ENCODE measurements at regions not wholly inside any gene's neighbourhood (a gene's known extent, or its start where the extent isn't known, plus 50 kb on each side); places are given as distances from the start of the nearest gene placed in this dataset.

DNA sequence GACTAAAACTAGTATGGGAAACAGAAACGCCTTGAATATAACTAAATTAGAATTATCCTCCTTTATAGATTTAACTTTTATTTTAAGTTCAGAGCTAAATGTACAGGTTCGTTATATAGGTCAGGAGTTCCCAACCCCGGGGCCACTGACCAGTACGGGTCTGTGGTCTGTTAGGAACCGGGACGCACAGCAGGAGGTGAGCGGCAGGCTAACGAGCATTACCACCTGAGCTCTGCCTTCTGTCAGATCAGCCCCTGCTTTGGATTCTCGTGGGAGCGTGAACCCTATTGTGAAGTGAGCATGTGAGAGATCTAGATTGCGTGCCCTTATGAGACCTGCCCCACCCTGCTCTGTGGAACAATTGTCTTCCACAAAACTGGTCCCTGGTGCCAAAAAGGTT lies 51.0 kb downstream of the FAT4 start:
- DNase-seq = no peak

DNA sequence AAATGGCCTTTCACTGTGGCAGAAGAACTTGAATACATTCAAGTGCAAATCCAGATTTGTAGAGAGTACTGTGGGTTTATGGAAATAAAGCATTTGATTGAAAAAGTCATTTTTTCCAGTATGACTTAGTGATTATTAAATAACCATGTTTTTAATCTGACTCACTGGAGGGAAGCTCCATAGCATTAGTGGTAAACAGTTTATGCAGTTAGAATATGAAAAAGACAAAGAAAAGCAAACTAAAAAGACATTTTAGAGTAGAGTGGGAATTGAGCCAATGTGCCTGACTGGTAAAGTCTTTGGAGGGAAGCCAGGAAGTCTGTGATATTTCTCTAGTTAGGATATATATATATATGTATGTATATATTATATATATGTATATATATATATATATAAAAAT lies 53.4 kb downstream of the FAT4 start:
- no peak for DNase-seq

DNA sequence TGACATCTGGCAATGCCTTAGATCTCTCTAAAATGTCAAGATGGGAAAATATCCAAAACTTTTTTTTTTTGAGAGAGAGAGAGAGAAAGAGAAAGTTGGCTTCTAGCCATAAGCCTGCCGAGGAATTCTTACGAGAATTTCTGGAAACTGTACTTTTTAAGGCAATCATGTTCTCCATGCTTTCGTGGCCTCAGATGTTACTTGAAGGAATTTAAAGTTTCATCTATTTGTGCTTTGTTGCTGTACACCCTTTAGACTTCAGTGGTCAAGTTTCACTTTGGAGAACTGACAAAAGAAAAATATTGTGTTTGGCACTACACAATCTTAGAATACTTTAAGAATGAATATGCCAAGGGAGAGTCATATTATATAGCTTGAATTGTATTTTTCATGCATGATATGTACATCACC lies 53.9 kb downstream of the FAT4 start:
- DNase-seq = no peak

DNA sequence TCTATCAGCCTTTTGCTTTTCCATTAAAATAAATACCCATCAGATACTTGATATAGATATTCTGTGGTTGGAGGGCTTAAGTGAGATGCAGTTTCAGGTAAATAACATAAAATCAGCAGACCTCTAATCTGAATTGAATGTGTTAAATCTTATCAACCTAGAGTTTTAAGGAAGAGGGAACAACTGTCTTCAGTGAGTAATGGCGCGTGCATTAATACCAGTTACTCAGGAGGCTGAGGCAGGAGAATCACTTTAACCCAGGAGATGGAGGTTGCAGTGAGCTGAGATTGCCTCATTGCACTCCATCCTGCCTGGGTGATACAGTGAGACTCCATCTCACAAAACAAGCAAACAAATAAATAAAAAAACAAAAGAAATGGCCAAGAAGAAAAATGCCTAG lies 54.3 kb downstream of the FAT4 start:
- no peak for DNase-seq

DNA sequence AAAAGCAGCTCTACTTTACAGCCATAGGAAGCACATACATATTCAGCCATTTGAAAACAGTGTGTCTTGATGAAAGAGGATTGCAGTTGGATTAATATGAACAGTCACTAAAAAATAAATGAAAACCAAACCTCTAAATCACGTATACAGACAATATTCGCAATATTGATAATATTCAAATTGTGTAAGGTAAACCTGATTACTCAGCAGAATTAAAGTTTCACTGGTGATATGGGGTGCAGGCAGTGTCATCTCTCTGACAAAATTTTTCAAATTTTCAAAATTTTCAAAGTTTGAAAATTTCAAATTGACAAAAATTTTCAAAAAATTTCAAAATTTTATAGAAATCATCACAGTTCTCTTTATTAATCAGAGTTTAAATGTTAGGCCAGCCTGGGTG lies 55.7 kb downstream of the FAT4 start:
- DNase-seq = no peak

DNA sequence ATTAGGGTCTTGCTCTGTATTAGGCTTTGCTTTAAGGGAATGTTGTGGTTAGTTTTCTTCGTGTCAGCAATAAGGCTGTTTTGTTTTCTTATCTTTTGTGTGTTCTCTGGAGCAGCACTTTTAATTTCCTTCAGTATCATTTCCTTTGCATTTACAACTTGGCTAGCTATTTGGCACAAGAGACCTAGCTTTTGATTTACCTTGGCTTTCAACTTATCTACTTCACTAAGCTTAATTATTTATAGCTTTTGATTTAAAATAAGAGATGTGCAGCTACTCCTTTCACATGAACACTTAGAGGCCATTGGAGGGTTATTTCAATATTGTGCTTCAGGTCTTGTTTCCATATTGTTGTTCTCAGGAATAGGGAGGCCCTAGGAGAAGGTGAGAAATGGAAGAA lies 68.2 kb downstream of the FAT4 start:
- no peak for DNase-seq

DNA sequence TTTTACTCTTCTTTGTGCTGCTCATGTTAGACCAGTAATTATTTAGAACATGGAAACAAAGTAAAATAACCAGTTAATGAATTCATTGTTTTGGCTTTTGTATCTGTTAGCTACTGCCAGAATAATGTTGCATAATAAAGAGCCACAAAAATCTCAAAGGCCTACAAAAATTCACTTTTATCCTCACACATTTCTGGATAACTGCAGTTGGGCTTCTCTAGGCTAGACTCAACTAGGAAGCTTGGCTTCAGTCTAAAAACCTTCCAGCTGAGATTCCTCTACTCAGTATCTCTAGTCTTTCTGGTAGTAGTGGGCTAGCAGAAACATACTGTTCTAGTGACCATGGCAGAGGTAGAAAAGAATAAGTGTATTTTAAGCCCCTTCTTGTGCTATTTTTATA lies 73.0 kb downstream of the FAT4 start:
- no peak for DNase-seq

DNA sequence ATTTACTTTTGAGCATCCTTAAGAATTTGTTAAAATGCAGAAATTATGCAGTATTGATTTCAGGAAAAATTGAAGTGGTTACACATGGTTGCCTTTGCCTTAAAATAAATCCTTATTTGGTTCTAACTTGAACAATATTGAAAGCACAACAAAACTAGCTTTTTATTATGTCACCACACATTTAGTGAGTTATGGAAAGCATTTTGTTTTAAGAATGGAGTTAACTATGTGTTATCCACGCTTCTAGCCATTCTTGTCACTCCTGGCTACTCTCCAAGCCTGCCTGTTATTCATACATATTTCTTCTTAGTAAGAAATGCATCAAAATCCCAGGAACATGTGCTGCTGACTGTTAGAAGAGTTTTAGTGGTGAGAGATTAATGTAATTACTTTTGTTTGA lies 73.9 kb downstream of the FAT4 start:
- DNase-seq = no peak

DNA sequence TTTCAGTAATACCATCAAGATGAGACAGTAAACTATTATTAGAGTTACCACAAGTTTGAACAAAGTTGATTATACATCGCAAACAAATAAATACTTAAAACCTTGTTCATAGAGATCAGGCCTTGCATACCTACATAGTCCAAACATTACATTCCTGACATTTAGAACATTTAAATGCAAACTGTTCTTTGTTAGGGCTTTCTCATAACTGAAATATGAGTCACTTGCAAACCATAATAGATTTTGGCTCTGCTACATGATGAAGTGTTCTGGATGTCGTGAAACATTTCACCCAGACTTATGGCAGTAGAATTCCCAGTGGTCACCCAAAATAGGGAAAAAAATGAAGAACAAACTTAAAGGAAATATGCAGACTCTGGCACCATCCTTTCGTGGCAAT lies 75.0 kb downstream of the FAT4 start:
- no peak for DNase-seq

DNA sequence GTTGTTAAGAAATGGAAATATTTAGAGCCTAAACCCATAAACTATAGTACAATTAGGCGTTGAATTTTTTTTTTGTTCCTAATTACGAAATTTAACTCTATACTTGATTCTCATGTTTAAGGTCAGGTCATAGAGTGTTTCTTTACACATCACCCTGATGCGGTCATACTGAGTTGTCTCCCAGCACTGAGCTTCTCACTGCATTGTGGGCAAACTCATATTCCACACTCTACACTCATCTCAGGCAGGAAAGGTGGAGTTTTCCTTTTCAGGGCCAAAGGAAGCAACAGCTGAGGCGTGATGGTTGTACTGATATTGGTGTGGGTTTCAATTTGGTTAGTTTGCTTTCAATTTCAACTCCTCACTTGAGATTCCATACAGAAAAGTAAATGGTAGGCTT lies 75.4 kb downstream of the FAT4 start:
- no peak for DNase-seq

DNA sequence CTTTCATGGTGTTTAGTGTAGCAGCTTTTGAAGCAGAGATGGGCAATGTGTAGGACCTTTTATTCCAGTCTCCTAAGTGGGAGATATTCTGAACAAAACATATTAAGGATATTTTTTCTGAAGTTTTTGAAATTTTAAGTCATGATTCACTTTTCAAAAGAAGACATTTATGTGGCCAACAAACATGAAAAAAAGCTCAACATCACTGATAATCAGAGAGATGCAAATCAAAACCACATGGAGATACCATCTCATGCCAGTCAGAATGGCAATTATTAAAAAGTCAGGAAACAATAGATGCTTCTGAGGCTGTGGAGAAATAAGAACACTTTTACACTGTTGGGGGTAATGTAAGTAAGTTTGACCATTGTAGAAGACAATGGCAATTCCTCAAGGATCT lies 76.0 kb downstream of the FAT4 start:
- no peak for DNase-seq

DNA sequence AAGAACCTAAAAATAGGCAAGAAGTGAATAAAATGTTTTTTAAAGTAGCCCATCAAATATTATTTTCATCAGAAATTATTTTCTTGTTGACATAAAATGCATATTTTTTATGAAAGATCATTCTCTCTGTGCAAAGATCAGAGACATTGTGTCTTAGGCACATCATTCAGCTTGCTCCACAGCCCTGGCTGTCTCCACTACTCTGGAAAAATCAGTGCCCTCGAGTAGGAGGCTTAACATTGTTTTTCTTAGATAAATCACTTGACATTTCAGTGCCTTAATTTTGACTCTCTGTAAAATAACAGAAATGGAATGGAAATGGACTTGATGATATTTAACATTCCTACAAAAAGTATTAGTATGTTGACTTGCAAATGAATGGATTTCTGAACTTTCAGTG lies 77.9 kb downstream of the FAT4 start:
- no peak for DNase-seq

DNA sequence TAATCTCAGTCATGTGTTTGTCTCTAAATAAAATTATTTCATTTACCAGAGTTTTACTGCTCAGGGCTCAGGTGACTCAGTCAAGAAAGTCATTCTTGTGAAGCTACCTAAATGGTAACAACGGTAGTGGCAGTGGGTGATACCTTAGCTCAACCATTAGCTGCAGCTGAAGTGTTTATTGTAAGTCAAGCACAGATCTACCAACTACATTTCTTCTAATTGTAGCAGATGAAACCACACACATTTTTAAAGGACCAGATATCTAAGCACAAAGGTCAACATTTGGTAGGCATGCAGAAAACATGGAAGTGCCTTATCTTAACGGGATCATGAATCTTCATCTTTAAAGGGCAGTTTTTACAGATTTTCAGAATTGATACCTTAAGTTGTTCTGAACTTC lies 79.1 kb downstream of the FAT4 start:
- DNase-seq = no peak

DNA sequence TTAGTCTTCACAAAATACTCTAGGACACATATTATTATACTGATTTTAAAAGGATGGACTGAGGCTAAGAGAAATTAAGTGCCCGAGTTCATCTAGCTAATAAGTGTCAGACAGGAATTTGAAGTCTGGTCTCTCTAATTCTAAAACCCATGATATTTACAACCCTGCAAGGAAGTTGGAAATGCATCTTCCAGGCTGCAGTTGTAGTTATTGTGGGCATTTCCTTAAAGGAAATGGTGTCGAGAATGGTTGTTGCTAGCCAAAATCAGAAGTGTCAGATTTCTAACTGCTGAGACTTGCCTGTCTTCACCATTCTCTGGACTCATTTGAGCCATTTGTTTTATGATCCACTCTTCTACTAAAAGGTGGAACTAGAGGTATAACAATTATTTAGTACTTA lies 82.5 kb downstream of the FAT4 start:
- no peak for DNase-seq

DNA sequence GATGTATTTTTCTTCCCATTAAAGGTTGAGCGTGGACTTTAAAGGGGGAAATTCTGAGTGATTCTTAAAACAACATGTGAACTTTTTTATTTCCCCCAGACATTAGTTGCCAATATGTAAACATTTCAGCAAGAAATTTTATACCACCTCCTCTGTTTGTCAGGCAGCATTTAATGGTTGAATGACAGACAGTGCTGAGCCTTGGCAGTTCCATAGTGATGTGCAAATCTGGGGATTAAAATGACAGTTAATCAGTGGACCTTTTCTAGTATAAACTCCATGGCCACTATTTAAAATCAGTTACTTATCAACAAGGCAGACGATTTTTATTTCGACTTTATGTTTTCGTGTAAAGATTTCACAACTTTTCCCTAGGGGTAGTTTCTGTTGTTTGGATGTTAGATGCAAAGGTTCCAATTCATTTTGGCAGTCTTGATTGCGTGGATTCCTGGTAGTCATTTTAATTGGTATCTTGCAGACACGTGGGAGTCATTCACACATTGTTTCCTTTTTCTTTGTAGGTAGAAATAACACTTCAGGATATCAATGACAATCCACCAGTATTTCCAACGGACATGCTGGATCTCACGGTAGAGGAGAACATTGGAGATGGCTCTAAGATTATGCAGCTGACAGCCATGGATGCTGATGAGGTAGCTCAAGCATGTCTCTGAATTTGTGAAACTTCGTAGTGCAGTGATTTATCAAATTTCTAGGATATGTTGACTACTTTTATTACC lies 83.7 kb downstream of the FAT4 start:
- DNase-seq = no peak

DNA sequence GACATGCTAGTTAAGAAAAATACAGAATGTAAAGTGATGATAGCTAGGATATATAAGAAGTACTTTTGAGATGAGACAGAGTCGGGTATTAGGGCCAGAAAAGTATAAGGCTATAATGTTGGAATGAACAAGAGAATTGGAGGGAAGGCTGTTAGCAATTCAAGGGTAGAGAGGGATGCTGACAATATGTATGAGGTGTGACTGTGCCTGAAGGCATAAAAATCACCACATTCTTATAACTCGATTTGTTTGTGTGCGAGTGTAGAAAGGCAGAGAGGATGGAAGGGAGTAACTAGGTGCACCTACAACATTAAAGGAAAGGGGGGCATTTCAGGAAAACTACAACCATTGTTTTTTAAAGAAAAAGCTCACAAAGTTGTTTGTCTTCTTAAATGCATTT lies 86.0 kb downstream of the FAT4 start:
- no peak for DNase-seq

DNA sequence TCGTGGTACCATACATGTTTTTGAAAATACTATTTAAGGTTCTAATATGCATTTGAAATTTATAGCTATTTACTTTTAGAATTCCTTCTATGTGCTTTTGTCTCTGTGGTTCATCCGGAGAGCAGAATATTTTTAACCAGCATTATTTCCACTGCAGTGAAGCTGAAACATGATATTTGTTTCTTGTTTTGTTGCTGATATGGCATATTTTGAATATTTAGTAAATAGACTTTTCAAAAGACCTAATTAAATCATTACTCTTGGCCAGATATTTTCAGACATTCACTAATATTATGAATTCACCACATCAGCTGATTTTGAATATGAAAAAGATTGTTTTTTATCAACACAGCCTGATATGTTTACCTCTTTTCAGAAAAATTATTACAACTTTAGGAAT lies 87.0 kb downstream of the FAT4 start:
- no peak for DNase-seq

DNA sequence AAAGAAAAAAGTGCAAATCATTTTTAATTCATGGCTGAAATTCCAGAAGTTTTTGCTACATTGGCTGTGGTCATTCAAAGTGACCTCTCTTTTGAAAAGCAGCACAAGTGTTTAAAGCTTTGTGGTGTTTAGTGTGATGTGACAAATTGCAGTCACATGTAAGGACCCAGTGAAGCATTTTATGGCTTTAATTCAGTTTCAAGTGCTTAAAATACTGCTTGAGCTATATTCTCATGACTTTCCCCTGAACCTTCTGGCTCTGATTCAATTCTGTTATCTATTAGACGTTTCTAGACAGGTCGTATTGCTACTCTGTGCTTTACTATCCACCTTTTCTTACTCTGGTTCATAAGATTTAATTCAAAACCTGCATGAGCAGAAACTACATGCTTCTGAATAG lies 105.8 kb downstream of the FAT4 start:
- DNase-seq = no peak

DNA sequence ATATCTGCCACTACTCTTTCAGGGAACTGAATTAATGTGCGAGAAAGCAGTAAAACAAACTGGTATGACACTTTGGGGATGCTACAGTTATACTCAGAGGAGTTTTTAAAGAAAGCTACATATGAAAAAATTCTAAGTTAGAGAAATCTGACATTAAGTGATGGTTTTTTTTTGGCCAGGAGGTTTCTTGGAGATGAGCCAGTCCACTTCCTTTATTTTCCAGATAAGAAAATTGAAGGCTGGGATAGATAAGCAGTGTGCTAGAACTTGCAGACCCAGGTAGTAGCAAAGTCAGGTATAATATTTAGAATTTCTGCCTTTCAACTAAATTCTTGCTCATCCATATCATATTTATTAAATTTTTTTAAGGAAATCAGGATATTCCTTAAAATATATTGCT lies 106.8 kb downstream of the FAT4 start:
- no peak for DNase-seq

DNA sequence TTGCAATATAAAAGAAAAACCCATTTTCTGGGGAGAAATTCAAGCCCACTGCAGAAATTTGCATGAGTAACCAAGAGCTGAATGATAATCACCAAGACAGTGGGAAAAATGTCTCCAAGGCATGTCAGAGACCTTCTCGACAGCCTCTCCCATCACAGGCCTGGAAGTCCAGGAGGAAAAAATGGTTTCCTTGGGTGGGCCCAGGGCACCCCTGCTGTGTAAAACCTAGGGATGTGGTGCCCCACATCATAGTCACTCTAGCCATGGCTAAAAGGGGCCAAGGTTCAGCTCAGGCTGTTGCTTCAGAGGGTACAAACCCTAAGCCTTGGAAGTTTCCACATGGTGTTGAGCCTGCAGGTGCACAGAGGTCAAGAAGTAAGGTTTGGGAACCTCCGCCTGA lies 108.4 kb downstream of the FAT4 start:
- DNase-seq = no peak

DNA sequence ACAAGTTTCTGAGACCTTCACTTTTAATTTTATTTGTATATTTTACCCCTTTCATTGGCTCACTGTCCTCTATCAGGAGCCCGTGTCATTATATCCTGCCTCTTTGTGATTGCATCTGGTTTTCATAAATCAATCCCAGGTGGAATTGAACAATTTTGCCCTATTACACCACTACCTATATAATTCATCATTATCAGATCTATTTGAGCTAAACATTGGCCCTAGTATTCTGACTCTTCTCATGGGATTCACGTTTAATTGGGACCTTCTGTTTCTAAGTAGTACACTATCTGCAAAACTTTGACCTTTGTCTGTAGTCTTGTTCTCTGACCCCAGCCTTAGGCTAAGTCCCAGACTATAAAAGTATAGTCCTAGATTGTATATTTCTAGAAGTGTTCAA lies 114.1 kb downstream of the FAT4 start:
- no peak for DNase-seq

DNA sequence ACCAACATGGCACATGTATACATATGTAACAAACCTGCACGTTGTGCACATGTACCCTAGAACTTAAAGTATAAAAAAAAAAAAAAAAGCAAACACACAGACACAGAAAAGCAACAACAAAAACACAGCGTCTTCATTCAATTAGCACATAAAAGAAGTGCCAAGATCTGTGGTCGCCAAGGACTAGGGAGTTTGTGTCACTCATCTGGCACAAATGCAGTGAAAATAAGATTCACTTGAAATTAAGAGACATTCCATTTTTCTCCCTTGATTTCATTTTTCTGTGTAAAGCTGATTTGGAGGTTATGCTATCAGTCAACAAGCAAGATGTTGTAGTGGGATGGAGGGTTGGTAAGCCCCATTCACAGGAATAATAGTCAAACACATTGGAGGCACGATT lies 115.3 kb downstream of the FAT4 start:
- no peak for DNase-seq

DNA sequence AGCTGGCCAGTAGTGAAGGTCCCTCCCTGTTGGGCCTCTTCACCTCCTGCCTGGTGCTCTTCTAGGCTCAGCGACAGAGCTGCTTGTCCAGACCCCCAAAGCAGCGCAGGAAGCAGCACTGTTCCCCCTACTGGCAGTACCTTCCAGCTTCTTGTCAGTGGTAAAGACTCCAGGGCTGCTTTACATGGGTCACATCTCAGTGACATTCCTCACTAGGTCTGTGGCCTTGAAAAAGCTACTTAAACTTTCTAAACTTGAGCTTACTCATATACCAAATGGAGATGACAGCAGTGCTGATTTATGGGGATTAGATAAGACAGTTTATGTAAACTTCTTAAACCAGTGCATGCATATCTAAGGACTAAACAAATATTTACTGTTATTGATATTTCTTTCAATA lies 117.3 kb downstream of the FAT4 start:
- DNase-seq = no peak

DNA sequence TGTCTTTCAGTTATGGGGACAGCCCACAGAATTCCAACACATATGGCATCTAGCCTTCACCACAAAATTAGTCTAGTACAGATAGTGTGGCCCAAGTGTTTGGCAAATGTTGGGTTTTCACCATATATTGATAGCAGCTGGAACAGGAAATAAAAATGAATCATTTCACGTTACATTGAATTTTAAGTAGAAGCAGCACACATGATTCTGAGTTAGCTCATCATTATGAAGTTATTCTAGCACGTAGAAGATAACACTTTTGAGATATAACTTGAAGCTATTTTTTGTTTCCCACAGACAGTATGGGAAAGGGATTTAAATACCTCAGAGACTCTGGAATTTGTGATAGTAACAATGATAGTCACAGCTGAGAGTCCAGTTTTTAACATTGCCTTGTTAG lies 118.7 kb downstream of the FAT4 start:
- no peak for DNase-seq

DNA sequence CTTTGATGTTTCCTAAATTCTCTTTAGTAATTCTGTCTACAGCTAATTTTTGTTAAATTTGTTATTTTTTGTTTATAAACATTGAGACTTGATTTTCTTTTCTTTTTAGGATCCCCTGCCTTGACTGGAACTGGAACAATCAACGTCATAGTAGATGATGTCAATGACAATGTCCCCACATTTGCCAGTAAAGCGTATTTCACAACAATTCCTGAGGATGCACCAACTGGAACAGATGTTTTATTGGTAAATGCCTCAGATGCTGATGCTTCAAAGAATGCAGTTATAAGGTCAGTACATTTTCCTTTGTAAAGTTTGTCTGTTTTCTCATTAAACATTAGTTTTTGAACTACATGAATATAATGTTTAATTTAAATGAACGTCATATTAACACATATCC lies 119.4 kb downstream of the FAT4 start:
- no peak for DNase-seq

DNA sequence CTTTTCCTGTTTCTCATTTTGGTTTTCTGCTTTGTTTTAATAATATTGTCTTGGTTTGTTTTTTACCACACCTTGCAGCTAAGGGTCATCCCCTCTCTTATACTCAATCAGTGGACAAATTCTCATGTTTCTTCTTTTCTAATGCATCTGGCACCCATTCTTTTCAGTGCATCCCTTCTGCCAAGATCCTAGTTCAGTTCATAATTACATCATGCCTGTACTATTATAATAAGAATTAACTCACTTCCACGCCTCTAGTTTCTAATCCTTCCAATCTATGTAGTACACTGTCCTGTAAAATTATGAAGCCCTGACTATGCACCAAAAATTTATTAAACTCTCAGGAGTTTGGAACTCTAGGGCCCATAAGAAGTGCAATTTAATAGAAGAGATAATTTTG lies 126.1 kb downstream of the FAT4 start:
- no peak for DNase-seq
